HG03196 (cell line): ENCODE measurements at regions not wholly inside any gene's neighbourhood (a gene's known extent, or its start where the extent isn't known, plus 50 kb on each side); places are given as distances from the start of the nearest gene placed in this dataset.

Experiments
- ATAC-seq: cut with Tn5 transposase; IDR thresholded peaks from one replicate; pipeline ENCODE4 v1.9.1; 2021; ENCODE audit not compliant: unreplicated experiment

- ATAC-seq, result no peak
Measured at GRCh38 chr6:149212206-149212605, 105.3 kb upstream of the TAB2 start.

GRCh38 chr6:149212892-149213801, 104.4 kb upstream of the TAB2 start:
- ATAC-seq, result no peak

- ATAC-seq, result no peak
Measured at GRCh38 chr6:149213829-149214228, 103.7 kb upstream of the TAB2 start.

GRCh38 chr6:149216459-149216858, 101.1 kb upstream of the TAB2 start:
- ATAC-seq, result no peak

GRCh38 chr6:149217466-149217888, 100.0 kb upstream of the TAB2 start:
- peak; percentile 66 for ATAC-seq

- ATAC-seq, result no peak
Measured at GRCh38 chr6:149218471-149218870, 99.0 kb upstream of the TAB2 start.

- no peak for ATAC-seq
Measured at GRCh38 chr6:149218915-149219314, 98.6 kb upstream of the TAB2 start.

GRCh38 chr6:149220882-149221773, 96.4 kb upstream of the TAB2 start:
- no peak for ATAC-seq

- ATAC-seq, result no peak
Measured at GRCh38 chr6:149221774-149222070, 95.8 kb upstream of the TAB2 start.

GRCh38 chr6:149223120-149223903, 94.2 kb upstream of the TAB2 start:
- ATAC-seq, result no peak

GRCh38 chr6:149223904-149224351, 93.6 kb upstream of the TAB2 start:
- no peak for ATAC-seq

GRCh38 chr6:149224399-149224798, 93.1 kb upstream of the TAB2 start:
- ATAC-seq, result no peak

GRCh38 chr6:149225370-149225769, 92.1 kb upstream of the TAB2 start:
- no peak for ATAC-seq

- ATAC-seq, result no peak
Measured at GRCh38 chr6:149225946-149226345, 91.6 kb upstream of the TAB2 start.

- no peak for ATAC-seq
Measured at GRCh38 chr6:149227796-149228195, 89.7 kb upstream of the TAB2 start.

- no peak for ATAC-seq
Measured at GRCh38 chr6:149228311-149228955, 89.1 kb upstream of the TAB2 start.

GRCh38 chr6:149229096-149229495, 88.4 kb upstream of the TAB2 start:
- ATAC-seq, result no peak

GRCh38 chr6:149230712-149231460, 86.6 kb upstream of the TAB2 start:
- no peak for ATAC-seq

- ATAC-seq, result no peak
Measured at GRCh38 chr6:149231778-149232177, 85.7 kb upstream of the TAB2 start.
